HEK293 (cell line): ENCODE measurements at regions not wholly inside any gene's neighbourhood (a gene's known extent, or its start where the extent isn't known, plus 50 kb on each side); places are given as distances from the start of the nearest gene placed in this dataset.

ENCODE experiments used
- CTCF ChIP-seq: fragments of 450-650 bp; formaldehyde crosslinking; IDR thresholded peaks from 2 replicates; pipeline ENCODE4 v1.5.1; 2016; ENCODE audit warnings: missing biosample characterization, missing genetic modification characterization
- REST ChIP-seq: fragments of 450-650 bp; formaldehyde crosslinking; IDR thresholded peaks from 2 replicates; pipeline ENCODE4 v1.5.1; 2016; ENCODE audit warnings: missing biosample characterization, missing genetic modification characterization
- TSHZ1 ChIP-seq: fragments of 450-650 bp; formaldehyde crosslinking; IDR thresholded peaks from 2 replicates; pipeline ENCODE4 v1.5.1; 2016; ENCODE audit warnings: missing biosample characterization, missing genetic modification characterization, borderline replicate concordance
- ZNF274 ChIP-seq, 2 experiments: fragments of 200-500 bp in 1 of 2; fragments of 450-650 bp in 1 of 2; sonication (Bioruptor generic) in 1 of 2; formaldehyde crosslinking in 1 of 2; IDR thresholded peaks; 2 replicates each; pipeline versions ENCODE4 v1.5.1 to v1.6.1; 2014 to 2016; ENCODE audit warnings: borderline replicate concordance in 1 of 2, inconsistent platforms in 1 of 2, low read length in 1 of 2, missing biosample characterization in 1 of 2, missing genetic modification characterization in 1 of 2
- ZNF404 ChIP-seq: fragments of 450-650 bp; formaldehyde crosslinking; IDR thresholded peaks from 2 replicates; pipeline ENCODE4 v1.5.1; 2017; ENCODE audit warnings: missing biosample characterization, missing genetic modification characterization
- ZNF76 ChIP-seq: fragments of 450-650 bp; formaldehyde crosslinking; IDR thresholded peaks from 2 replicates; pipeline ENCODE4; 2016; ENCODE audit warnings: low read depth, missing biosample characterization, missing genetic modification characterization, borderline replicate concordance

- TF ChIP-seq ZNF76 = no peak
- TF ChIP-seq ZNF404 (tag by site-specific recombination) = no peak
- no peak for TF ChIP-seq CTCF (tag by site-specific recombination)
- TF ChIP-seq TSHZ1 = no peak
- TF ChIP-seq REST (tag by site-specific recombination) = no peak
- TF ChIP-seq ZNF274 (IDR thresholded peaks at IDR 0.05; ENCODE audit: low read length) = no peak
- TF ChIP-seq ZNF274 (tag by site-specific recombination; IDR thresholded peaks at IDR 0.05; ENCODE audit: borderline replicate concordance) = no peak
Observed at GRCh38 chr7:33773053-33773452, 132.3 kb upstream of the BMPER start.
